Activated CD8-positive, alpha-beta T cell treated with anti-CD3 and anti-CD28 coated beads for 36 hours (primary cell): ENCODE measurements at regions not wholly inside any gene's neighbourhood (a gene's known extent, or its start where the extent isn't known, plus 50 kb on each side); places are given as distances from the start of the nearest gene placed in this dataset.

Experiments
- ATAC-seq: fragments of 200-7000 bp; cut with Tn5 transposase; one replicate; pipeline ENCODE4 v1.10.0; 2021; ENCODE audit warnings: mild to moderate bottlenecking, moderate library complexity
- CTCF ChIA-PET: fragments of 350-600 bp; sonication (Branson Sonifier 250); formaldehyde crosslinking; loops from one replicate; lab custom pipeline; 2021; ENCODE audit warnings: antibody characterized with exemption; lab: Charles Lee
- POLR2A ChIA-PET: fragments of 350-600 bp; sonication (Branson Sonifier 250); formaldehyde crosslinking; loops from one replicate; lab custom pipeline; 2021; ENCODE audit warnings: antibody characterized with exemption; lab: Charles Lee
- DNase-seq: peaks from one replicate; pipeline ENCODE4 v3.0.0-alpha.2; 2020
- H3K27ac Mint-ChIP-seq: one replicate; pipeline ENCODE4 v1.8.0; 2021; ENCODE audit warnings: mild to moderate bottlenecking, mixed read lengths
- H3K27me3 Mint-ChIP-seq: one replicate; pipeline ENCODE4 v1.8.0; 2021; ENCODE audit warnings: mixed read lengths
- H3K36me3 Mint-ChIP-seq: one replicate; pipeline ENCODE4 v1.8.0; 2021; ENCODE audit warnings: low read depth, mixed read lengths
- H3K4me1 Mint-ChIP-seq: one replicate; pipeline ENCODE4 v1.8.0; 2021; ENCODE audit warnings: low read depth, mixed read lengths
- H3K4me3 Mint-ChIP-seq: one replicate; pipeline ENCODE4 v1.8.0; 2021; ENCODE audit warnings: mild to moderate bottlenecking, moderate library complexity, mixed read lengths
- H3K9me3 Mint-ChIP-seq: one replicate; pipeline ENCODE4 v1.8.0; 2021; ENCODE audit warnings: mixed read lengths
- CTCF ChIP-seq: fragments of 200-600 bp; IDR thresholded peaks from one replicate; pipeline ENCODE4 v1.8.0; 2022; ENCODE audit warnings: antibody characterized with exemption, mild to moderate bottlenecking
- intact Hi-C: fragments of 100-400 bp; cut with micrococcal nuclease; formaldehyde crosslinking; loops from one replicate; pipeline ENCODE4 v1.10.0; 2022

GRCh38 chrY:7211971-7212370, 300.4 kb upstream of the AMELY start:
- H3K27me3 Mint-ChIP-seq = no peaks in the 10 kb centered on the region
- no peak overlapping the region for H3K4me3 Mint-ChIP-seq
- TF ChIP-seq CTCF = no peak
- DNase-seq (no peak), ATAC-seq (no peak)
- H3K27ac Mint-ChIP-seq = no peak overlapping the region
- H3K36me3 Mint-ChIP-seq = no peaks in the 10 kb centered on the region
- H3K4me1 Mint-ChIP-seq = no peaks in the 10 kb centered on the region
- CTCF ChIA-PET = no interaction called here
- POLR2A ChIA-PET = no interaction called here
- no peaks in the 10 kb centered on the region for H3K9me3 Mint-ChIP-seq
- intact Hi-C loops = no loop called here

GRCh38 chrY:7204456-7204855, 292.9 kb upstream of the AMELY start:
- Mint-ChIP-seq H3K36me3 (no peaks in the 10 kb centered on the region), H3K27ac (no peak overlapping the region), H3K27me3 (no peaks in the 10 kb centered on the region), H3K9me3 (no peaks in the 10 kb centered on the region), H3K4me1 (no peaks in the 10 kb centered on the region), H3K4me3 (no peak overlapping the region)
- ATAC-seq = no peak
- POLR2A ChIA-PET = no interaction called here
- intact Hi-C loops = loop anchor here (10.0 kb wide), 1 partner anchor 60 kb away; no protein-coding TSS in a partner anchor
- TF ChIP-seq CTCF = no peak
- no peak for DNase-seq
- CTCF ChIA-PET = no interaction called here

GRCh38 chrY:7182591-7182990, 271.0 kb upstream of the AMELY start:
- intact Hi-C loops = no loop called here
- ATAC-seq (no peak), DNase-seq (no peak)
- H3K4me1 Mint-ChIP-seq = no peaks in the 10 kb centered on the region
- POLR2A ChIA-PET = no interaction called here
- CTCF ChIA-PET = no interaction called here
- H3K36me3 Mint-ChIP-seq = no peaks in the 10 kb centered on the region
- H3K4me3 Mint-ChIP-seq = no peak overlapping the region
- H3K9me3 Mint-ChIP-seq = peaks cover 13% of the 10 kb centered on the region
- no peak overlapping the region for H3K27ac Mint-ChIP-seq
- no peaks in the 10 kb centered on the region for H3K27me3 Mint-ChIP-seq
- TF ChIP-seq CTCF = no peak

GRCh38 chrY:7177631-7178030, 266.1 kb upstream of the AMELY start:
- Mint-ChIP-seq H3K27ac (no peak overlapping the region), H3K36me3 (no peaks in the 10 kb centered on the region), H3K4me3 (no peak overlapping the region), H3K9me3 (no peaks in the 10 kb centered on the region), H3K4me1 (no peaks in the 10 kb centered on the region), H3K27me3 (no peaks in the 10 kb centered on the region)
- DNase-seq (no peak), ATAC-seq (no peak)
- intact Hi-C loops = no loop called here
- TF ChIP-seq CTCF = no peak
- POLR2A ChIA-PET = no interaction called here
- CTCF ChIA-PET = no interaction called here

GRCh38 chrY:7169475-7169874, 257.9 kb upstream of the AMELY start:
- Mint-ChIP-seq H3K4me1 (no peaks in the 10 kb centered on the region), H3K27me3 (peaks cover 2% of the 10 kb centered on the region), H3K27ac (no peak overlapping the region), H3K9me3 (no peaks in the 10 kb centered on the region), H3K36me3 (no peaks in the 10 kb centered on the region), H3K4me3 (no peak overlapping the region)
- DNase-seq (no peak), ATAC-seq (no peak)
- ChIA-PET CTCF (no interaction called here), POLR2A (no interaction called here)
- intact Hi-C loops = no loop called here
- TF ChIP-seq CTCF = no peak
